Gastrocnemius medialis (tissue), 4 donors: ENCODE measurements at regions not wholly inside any gene's neighbourhood (a gene's known extent, or its start where the extent isn't known, plus 50 kb on each side); places are given as distances from the start of the nearest gene placed in this dataset.

ENCODE experiments used
- ATAC-seq, 2 donors: fragments of 150-250 bp; one replicate each; pipeline ENCODE4 v1.9.1; 2016
- DNase-seq, 2 donors: peaks; one replicate each; pipeline ENCODE4 v3.0.0-alpha.2; 2019
- H3K27ac ChIP-seq, 4 donors: fragments of 200-600 bp; sonication (generic); 1 replicate in 1 of 4; 2 replicates in 3 of 4; pipeline ENCODE4 v1.5.1; 2016 to 2018; ENCODE audit warnings: mild to moderate bottlenecking in 2 of 4, moderate library complexity in 1 of 4
- H3K27me3 ChIP-seq, 3 donors: fragments of 200-600 bp; sonication (generic) in 2 of 3; 1 replicate in 1 of 3; 2 replicates in 2 of 3; pipeline versions ENCODE4 v1.5.1 to v1.6.0; 2016 to 2019; ENCODE audit warnings: mild to moderate bottlenecking in 1 of 3, moderate library complexity in 1 of 3
- H3K36me3 ChIP-seq, 2 donors: fragments of 200-600 bp; sonication (generic) in 1 of 2; one replicate each; pipeline ENCODE4 v1.5.1; 2017 to 2018
- H3K4me1 ChIP-seq, 2 donors: fragments of 200-600 bp; sonication (generic) in 1 of 2; one replicate each; pipeline ENCODE4 v1.5.1; 2016 to 2017; ENCODE audit warnings: mild to moderate bottlenecking in 2 of 2
- H3K4me3 ChIP-seq, 4 donors: fragments of 200-600 bp; sonication (generic) in 3 of 4; 1 replicate in 1 of 4; 2 replicates in 3 of 4; pipeline ENCODE4 v1.5.1; 2016 to 2019; ENCODE audit warnings: mild to moderate bottlenecking in 2 of 4
- H3K9me3 ChIP-seq, 3 donors: fragments of 200-600 bp; sonication (generic) in 2 of 3; 1 replicate in 1 of 3; 2 replicates in 2 of 3; pipeline ENCODE4 v1.5.1; 2016 to 2019
- CTCF ChIP-seq, 5 experiments: fragments of 450-650 bp in 3 of 5; fragments of 200-600 bp in 2 of 5; sonication (generic) in 2 of 5; IDR thresholded peaks in 4 of 5; conservative IDR thresholded peaks in 1 of 5; 1 replicate in 4 of 5; 2 replicates in 1 of 5; pipeline ENCODE4 v1.5.1; 2016 to 2019; ENCODE audit warnings: antibody characterized with exemption in 5 of 5, mild to moderate bottlenecking in 3 of 5, moderate library complexity in 3 of 5
- POLR2A ChIP-seq, 2 donors: fragments of 450-650 bp; IDR thresholded peaks; one replicate each; pipeline ENCODE4 v1.6.1; 2017; ENCODE audit warnings: antibody characterized with exemption in 2 of 2, mild to moderate bottlenecking in 2 of 2, moderate library complexity in 2 of 2
- in situ Hi-C, 4 donors: fragments of 200-750 bp; cut with MboI; loops; one replicate each; pipeline versions ENCODE4 v1.15.0 to v1.8.0; 2017; ENCODE audit warnings: low sequenced_read_pairs in 4 of 4
- intact Hi-C: fragments of 100-400 bp; cut with DNase I; formaldehyde crosslinking; loops from one replicate; pipeline ENCODE4 v1.15.1; 2023; ENCODE audit warnings: low total_unique reads

DNA sequence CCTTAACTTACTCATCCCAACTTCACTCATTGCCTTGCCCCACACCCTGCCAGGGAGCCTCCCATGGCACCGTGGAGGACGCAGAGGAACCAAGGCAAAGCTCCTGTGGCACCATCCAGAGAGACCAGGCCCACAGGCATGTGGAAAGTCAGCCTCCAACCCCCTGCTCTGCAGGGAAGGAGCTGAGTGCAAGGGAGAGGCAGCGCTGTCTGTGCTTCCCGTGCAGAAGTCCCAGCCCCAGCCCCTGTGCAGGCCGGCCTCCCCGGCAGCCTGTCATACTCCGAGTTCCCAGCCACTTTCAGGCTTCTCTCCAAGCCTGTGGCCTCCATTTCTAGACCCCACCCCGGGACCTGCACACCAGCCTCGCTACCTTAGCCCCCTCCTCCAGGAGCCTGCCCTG, 106.4 kb downstream of the SINHCAF start:
- Histone ChIP-seq H3K36me3 (no peaks in the 10 kb centered on the region), H3K9me3 (no peaks in the 10 kb centered on the region), H3K27me3 (no peaks in the 10 kb centered on the region), H3K4me1 (no peaks in the 10 kb centered on the region), H3K27ac (no peak overlapping the region), H3K4me3 (no peak overlapping the region)
- TF ChIP-seq POLR2A (IDR thresholded peaks at IDR 0.05), result no peak
- no peak for TF ChIP-seq CTCF (IDR thresholded peaks at IDR 0.05 in 4 of 5, conservative IDR thresholded peaks at IDR 0.05 in 1 of 5)
- in situ Hi-C loops (loop anchor here in 1 of 4 donors (25.0 kb wide), 1 partner anchor 93 kb away; no protein-coding TSS in a partner anchor), intact Hi-C loops (no loop called here)
- DNase-seq, result no peak
- ATAC-seq, result no peak

- Histone ChIP-seq H3K36me3 (no peaks in the 10 kb centered on the region), H3K27me3 (no peaks in the 10 kb centered on the region), H3K4me1 (no peaks in the 10 kb centered on the region), H3K27ac (no peak overlapping the region), H3K4me3 (no peak overlapping the region), H3K9me3 (no peaks in the 10 kb centered on the region)
- TF ChIP-seq POLR2A (IDR thresholded peaks at IDR 0.05) (no peak), CTCF (IDR thresholded peaks at IDR 0.05 in 4 of 5, conservative IDR thresholded peaks at IDR 0.05 in 1 of 5) (no peak)
- intact Hi-C loops (no loop called here), in situ Hi-C loops (loop anchor here in 1 of 4 donors (25.0 kb wide), 1 partner anchor 92 kb away; no protein-coding TSS in a partner anchor)
- ATAC-seq (no peak), DNase-seq (no peak)
Observed at GRCh38 chr12:31220061-31220460, 105.9 kb downstream of the SINHCAF start.

DNA sequence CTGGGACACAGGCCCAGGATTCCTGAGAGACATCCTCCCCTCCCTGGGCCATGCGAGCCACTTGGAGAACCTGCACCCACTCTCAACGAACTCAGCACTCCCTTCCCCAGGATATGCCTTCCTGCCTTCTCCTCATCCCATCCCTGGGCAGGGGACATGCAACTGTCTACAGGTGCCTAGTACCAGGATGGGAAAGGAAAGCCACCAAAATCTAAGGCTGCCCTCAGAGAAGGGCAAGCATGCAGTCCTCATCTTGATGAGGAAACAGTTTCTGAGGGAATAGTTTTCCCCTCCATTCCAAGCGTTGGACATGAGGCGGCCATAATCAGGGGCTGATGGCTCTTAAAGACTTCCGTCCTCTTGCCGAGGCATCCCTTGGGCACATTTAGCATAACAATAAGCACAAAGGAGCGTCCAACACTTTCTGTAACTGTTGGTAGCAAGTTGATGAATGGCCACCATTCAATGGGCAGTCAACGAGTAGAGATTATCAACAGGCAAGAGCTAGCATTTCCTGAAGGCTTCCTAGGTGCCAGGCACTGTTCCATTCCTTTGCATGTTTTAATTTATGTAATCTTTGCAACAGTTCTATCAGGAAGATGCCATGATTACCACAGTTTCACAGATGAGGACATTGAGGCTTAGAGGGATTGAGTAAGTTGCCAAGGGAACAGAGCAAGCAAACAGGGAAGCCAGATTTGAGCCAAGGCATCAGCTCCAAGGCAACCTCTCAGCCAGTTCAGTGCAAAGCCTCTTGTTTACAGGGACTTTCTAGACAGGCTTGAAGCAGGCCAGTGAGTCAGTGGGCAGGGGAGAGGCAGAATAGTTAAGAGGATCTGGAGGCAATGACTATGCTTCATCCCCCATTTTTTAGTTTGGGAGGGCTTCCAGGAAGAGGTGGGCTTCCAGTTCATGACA, 105.1 kb downstream of the SINHCAF start:
- TF ChIP-seq POLR2A (IDR thresholded peaks at IDR 0.05), result no peak
- no peak for TF ChIP-seq CTCF (IDR thresholded peaks at IDR 0.05 in 4 of 5, conservative IDR thresholded peaks at IDR 0.05 in 1 of 5)
- Histone ChIP-seq H3K36me3 (no peaks in the 10 kb centered on the region), H3K27ac (no peak overlapping the region), H3K27me3 (no peaks in the 10 kb centered on the region), H3K4me3 (no peak overlapping the region), H3K9me3 (no peaks in the 10 kb centered on the region), H3K4me1 (no peaks in the 10 kb centered on the region)
- DNase-seq, result no peak
- in situ Hi-C loops (loop anchor here in 1 of 4 donors (25.0 kb wide), 1 partner anchor 91 kb away; no protein-coding TSS in a partner anchor), intact Hi-C loops (no loop called here)
- no peak for ATAC-seq

DNA sequence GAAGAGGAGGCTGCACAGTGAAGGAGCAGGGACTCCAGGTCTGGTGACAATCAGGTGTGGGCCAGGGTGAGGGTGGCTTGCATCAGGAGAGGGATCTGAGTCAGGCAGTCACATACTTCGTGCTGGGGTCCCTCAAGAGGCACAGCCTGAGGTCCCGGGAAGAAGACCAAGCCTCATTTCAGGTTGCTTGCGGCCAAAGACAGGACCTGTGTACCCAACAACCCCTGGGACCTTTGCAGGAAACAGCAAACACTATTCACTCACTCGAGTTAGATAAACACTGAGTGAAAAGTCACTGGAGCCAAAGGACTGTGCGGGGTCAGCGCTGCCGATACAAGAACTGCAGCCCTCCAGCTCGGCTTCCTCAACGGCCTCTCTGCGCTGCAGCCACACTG, 104.4 kb downstream of the SINHCAF start:
- no peak overlapping the region for H3K4me3 ChIP-seq
- no peaks in the 10 kb centered on the region for H3K9me3 ChIP-seq
- H3K27me3 ChIP-seq, result no peaks in the 10 kb centered on the region
- intact Hi-C loops, result no loop called here
- ATAC-seq, result no peak
- H3K4me1 ChIP-seq, result no peaks in the 10 kb centered on the region
- no peak overlapping the region for H3K27ac ChIP-seq
- no peaks in the 10 kb centered on the region for H3K36me3 ChIP-seq
- TF ChIP-seq POLR2A (IDR thresholded peaks at IDR 0.05), result no peak
- no peak for TF ChIP-seq CTCF (IDR thresholded peaks at IDR 0.05 in 4 of 5, conservative IDR thresholded peaks at IDR 0.05 in 1 of 5)
- in situ Hi-C loops, result loop anchor here in 1 of 4 donors (25.0 kb wide), 1 partner anchor 91 kb away; no protein-coding TSS in a partner anchor
- DNase-seq, result no peak
